B cell (primary cell): ENCODE measurements at regions not wholly inside any gene's neighbourhood (a gene's known extent, or its start where the extent isn't known, plus 50 kb on each side); places are given as distances from the start of the nearest gene placed in this dataset.

Experiments used
- EZH2 ChIP-seq: IDR thresholded peaks from 2 replicates; pipeline ENCODE4 v1.6.1; 2012; ENCODE audit warnings: borderline replicate concordance, low read depth, mild to moderate bottlenecking, moderate library complexity, low read length; ENCODE audit not compliant: insufficient read depth, poor library complexity, severe bottlenecking
- TF ChIP-seq, protein P1 (sequence below): fragments of 200-600 bp; IDR thresholded peaks from one replicate; pipeline ENCODE4 v1.8.0; 2022; ENCODE audit warnings: antibody characterized with exemption, mild to moderate bottlenecking

DNA sequence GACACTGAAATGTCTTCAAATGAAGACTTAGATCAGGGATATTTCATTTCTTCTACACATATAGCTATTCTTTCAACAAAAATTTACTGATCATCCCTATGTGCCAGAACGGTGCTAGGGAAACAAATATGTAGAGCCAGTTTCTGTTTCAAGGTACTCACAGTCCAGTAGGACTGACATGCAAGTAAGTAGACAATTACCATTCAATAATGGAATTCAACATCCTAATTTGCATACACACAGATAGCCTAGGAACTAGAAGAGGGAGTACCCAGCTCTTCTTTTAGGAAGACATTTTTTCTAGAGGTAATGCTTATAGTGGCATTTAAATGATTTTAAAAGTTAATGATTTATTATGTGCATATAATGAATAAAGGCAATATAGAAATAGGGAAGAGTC, 388.8 kb downstream of the ZSWIM6 start:
- TF ChIP-seq, protein P1, sequence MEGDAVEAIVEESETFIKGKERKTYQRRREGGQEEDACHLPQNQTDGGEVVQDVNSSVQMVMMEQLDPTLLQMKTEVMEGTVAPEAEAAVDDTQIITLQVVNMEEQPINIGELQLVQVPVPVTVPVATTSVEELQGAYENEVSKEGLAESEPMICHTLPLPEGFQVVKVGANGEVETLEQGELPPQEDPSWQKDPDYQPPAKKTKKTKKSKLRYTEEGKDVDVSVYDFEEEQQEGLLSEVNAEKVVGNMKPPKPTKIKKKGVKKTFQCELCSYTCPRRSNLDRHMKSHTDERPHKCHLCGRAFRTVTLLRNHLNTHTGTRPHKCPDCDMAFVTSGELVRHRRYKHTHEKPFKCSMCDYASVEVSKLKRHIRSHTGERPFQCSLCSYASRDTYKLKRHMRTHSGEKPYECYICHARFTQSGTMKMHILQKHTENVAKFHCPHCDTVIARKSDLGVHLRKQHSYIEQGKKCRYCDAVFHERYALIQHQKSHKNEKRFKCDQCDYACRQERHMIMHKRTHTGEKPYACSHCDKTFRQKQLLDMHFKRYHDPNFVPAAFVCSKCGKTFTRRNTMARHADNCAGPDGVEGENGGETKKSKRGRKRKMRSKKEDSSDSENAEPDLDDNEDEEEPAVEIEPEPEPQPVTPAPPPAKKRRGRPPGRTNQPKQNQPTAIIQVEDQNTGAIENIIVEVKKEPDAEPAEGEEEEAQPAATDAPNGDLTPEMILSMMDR: no peak
- no peak for TF ChIP-seq EZH2
